Muscle of arm (tissue), 1 donor: ENCODE measurements at regions not wholly inside any gene's neighbourhood (a gene's known extent, or its start where the extent isn't known, plus 50 kb on each side); places are given as distances from the start of the nearest gene placed in this dataset.
A peak's percentile ranks its signal among the peaks of the same experiment; 100 is the strongest.
"Not testable (repeated sequence)": the region's sequence is repeated elsewhere in the genome, so short reads cannot be mapped to it uniquely, and the experiment has no call there.

Source experiments
- DNase-seq: peaks from one replicate; pipeline ENCODE4 v3.0.0-alpha.2; 2013

DNA sequence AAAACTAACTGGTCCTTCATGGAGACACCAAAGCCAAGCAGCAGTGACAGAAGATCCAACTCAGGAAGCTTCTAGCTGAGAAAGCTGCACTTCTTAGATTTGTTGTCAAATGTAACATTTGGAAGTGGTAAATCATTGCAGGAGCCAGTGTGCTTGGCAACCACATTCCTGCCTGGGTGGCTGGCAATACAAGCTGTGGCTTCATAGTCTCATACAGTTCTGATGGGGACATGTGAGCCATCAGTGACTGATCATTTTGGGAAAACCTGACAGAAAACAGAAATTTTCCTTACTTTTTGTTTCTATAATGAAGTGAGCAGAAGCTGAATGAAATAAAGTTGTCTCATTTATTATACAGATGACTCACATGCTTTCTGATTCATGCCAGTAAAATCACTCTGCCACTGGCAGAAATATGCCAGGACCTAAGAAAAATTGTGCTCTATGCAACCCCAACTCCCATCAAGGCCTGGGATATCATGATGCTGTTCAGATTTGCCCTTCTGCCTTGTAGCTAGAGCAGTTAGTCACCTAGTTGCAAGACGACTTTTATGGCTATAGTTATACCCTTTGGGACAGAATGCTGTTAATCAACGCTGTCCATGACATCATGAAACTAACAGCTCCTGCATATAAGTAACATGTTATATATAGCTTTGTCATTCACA is 508.1 kb downstream of the ADCYAP1 start:
- DNase-seq = no peak

DNA sequence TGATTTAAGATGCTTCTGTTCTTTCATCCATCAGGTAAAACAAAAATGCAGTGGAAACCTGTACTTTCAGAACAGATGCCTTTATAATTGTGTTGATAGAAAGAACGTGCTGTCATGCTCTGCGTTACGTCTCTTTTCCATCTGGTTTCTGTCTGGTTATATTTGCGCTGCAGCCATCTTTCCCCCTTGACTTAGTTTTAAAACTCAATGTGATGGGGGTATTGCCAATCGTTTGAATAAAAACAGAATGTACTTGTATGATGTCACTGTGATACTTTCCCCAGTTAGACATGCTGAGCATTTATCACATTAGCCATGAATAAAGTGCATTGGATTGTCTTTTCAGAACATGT is 508.6 kb downstream of the ADCYAP1 start:
- no peak for DNase-seq

DNA sequence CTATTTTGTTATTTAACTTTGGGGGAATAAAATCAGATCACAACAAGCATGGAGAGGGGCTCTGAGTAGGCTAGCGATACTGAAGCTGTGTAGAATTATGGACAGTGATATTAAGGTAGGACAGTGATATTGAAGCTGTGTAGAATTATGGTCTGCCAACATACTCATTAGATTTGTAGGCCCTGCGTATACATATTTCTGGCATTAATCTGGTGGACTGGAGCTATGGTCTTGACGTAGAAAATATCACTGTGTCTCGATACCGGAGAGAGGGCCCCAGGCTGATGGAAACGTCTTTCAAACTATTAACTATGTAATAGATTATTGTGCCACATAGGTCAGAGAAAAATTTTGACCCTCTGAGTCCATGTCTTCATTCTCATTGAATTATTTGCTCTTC is 511.4 kb downstream of the ADCYAP1 start:
- DNase-seq = no peak

DNA sequence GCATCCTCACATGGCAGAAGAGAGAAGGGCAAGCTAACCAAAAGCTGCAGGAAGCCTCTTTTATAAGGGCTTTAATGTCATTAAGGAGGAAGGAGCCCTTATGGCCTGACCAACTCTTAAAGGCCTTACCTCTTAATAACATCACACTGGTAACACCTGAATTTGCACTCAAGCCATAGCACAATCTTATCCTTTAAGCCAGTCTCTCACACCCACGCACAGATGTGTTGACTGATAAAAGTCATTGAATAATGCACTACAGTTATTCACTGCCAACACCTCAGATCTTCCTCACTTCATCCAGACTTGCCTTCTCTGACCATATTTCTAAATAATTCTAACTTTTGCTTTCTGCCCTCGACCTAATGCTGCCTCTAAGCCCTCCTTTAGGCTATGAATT is 516.8 kb downstream of the ADCYAP1 start:
- no peak for DNase-seq

DNA sequence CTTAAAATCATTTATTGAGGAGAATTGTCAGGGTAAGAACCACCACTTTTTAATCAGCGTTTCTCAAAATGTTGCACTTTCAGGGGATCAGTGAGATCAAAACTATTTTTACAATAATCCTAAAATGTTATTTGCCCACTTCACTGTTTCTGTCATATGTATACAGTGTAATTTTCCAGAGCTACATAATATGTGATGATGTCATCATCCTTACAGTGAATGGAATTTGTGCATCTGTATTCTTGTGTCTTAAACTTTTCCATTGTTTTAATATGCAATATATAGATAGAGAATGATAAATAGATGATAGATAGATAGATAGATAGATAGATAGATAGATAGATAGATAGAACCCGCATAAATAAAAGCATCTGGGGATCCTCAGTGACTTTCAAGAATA is 518.0 kb downstream of the ADCYAP1 start:
- no peak for DNase-seq

DNA sequence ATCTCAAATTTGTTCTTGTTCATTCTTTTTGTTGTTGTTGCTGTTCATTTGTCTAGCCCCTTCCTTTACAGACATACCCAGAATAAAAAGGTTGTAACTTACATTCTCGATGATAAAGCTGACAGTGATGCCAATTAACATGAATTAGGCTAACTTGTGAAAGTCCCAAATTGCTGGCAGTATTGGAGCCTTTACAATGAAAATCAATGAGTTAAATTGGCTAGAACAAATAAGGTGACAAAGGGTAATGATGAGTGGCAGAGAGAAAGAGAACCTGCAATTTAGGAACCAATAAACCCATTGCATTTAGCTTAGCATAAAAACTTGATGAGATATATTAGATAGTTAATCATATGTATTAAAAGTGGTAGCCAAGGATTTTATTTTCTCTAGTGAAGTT is 521.0 kb downstream of the ADCYAP1 start:
- DNase-seq = no peak

DNA sequence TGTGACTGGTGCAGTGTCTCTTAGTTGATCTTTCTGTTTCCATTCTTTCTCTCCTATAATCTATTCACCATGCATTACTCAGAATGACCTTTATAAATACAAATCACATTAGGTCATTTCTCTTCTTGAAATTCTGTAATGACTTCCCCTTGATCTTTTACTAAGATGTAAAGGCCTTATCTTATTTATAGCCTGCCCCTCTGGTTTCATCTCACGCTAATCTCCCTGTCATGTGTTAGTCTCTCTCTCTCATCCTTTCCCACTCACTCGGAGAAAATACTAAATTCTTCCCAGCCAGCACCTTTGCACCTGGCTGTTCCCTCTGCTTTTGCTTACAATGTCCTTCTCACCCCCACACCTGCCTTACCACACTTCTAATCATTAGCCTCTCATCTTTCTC is 530.8 kb downstream of the ADCYAP1 start:
- DNase-seq = no peak

DNA sequence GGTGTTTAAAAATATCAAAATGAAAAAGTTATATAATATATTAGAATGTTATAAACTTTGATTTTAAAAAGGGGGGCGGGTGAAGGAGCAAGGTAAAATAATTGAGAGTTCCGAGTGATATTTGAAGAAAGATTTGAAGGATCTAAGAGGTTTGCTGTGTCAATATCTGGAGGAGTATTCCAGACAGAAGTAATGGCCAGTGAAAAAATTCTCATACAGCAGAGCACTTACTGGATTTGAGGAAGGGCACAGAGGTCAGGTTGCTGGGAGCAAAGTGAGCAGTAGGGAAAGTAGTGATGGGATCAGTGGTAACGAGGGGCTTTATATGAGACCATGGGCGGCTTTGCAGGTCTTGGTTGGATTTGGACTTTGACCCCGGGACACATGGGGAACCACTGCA is 531.5 kb downstream of the ADCYAP1 start:
- DNase-seq = no peak

DNA sequence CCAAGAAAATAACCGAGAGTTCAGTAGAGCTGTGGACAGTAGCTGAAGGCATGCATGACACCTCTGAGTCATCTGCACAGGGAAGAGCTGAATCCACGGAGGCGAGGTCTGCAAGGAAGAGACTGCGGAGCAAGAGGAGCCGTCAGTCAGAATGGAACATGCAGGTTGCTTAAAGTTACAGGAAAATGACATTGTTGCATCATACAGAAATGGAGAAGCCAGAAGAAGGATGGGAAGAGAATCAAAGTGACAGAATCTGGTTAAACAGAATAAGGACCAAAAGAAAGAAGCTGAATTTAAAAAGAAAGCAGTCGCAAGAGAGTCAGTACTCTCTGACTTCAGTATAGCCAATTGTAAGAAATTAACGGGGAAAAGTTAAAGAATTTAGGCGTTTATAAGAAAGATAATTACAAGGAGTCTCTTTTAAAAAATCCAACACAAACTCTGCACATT is 533.8 kb downstream of the ADCYAP1 start:
- DNase-seq = peak; percentile 4

DNA sequence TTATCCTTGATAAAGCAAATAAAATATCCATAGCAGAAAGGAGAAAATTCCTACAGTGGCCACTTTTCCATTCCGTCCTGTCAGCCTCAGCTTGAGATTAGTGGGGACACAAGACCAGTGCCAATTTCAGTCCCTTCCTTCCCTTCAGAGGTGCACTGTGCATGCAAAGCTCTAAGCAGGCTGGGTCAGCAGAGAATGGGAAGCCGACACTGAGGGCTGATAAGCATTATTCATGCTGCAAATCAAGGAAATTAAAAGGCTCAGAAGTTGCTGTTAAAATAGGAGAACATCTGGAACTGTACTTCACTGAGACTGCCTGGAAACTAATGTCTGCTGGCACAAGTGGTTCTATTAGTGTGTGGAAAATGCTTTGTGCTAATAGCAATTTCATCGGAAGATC is 534.3 kb downstream of the ADCYAP1 start:
- peak; percentile 56 for DNase-seq

DNA sequence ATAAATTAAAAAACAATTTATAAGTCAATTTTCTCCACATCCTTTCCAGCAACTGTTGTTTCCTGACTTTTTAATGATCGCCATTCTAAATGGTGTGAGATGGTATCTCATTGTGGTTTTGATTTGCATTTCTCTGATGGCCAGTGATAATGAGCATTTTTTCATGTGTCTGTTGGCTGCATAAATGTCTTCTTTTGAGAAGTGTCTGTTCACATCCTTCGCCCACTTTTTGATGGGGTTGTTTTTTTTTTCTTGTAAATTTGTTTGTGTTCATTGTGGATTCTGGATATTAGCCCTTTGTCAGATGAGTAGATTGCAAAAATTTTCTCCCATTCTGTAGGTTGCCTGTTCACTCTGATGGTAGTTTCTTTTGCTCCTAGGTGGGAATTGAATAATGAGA is 539.4 kb downstream of the ADCYAP1 start:
- DNase-seq = not testable (repeated sequence)

DNA sequence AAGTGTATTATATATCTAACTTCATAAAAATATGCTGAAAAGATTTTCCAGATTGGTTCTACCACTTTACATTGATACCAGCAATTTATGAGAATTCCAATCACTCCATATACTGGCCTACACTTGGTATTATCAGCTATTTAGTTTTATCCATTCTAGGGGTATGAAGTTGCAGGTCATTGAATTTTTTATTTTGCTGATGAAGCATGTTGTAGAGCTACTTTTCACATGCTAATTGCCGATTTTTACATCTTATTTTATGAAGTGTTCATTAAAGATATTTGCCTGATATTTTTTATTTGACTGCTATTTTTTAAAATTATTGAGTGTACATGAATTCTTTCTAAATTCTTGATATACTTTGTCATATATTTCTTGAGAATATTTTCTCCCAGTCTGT is 542.1 kb downstream of the ADCYAP1 start:
- DNase-seq = no peak

DNA sequence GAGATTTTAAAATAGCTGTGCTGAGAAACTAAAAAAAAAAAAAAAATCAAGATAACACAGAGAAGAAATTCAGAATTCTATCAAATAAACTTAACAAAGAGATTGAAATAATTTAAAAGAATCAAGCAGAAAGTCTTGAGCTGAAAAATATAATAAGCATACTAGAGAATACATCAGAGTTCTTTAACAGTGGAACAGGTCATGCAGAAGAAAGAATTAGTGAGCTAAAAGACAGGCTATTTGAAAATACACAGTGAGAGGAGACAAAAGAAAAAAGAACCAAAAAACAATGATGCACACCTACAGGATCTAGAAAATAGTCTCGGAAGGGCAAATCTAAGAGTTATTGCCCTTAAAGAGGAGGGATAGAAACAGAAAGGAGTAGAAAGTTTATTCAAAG is 548.1 kb downstream of the ADCYAP1 start:
- DNase-seq = no peak

DNA sequence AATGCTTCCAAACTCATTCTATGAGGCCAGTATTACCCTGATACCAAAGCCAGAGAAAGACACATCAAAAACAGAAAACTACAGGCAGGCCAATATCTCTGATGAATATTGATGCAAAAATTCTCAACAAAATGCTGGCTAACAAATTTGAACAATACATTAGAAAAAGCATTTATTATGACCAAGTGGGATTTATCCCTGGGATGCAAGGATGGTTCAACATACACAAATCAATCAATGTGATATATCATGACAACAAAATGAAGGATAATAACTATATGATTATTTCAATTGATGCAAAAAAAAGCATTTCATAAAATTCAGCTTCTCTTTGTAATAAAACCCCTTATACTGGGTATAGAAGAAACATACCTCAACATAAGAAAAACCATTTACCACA is 550.9 kb downstream of the ADCYAP1 start:
- DNase-seq = no peak

DNA sequence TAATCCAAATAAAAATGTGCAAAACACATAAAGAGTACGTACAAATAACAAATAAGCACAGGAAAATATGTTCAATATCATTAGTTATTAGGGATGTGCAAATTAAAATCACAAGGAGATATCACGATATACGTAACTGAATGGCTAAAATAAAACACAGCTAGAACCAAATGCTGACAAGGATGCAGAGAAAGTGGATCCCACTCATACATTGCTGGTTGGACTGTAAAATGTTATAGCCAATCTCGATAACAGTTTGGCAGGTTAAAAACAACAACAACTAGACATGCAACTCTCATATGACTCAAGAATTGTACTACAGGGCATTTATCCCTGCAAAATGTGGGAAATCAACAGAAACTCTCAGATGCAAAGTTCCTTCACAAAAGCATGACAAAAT is 553.9 kb downstream of the ADCYAP1 start:
- DNase-seq = no peak

DNA sequence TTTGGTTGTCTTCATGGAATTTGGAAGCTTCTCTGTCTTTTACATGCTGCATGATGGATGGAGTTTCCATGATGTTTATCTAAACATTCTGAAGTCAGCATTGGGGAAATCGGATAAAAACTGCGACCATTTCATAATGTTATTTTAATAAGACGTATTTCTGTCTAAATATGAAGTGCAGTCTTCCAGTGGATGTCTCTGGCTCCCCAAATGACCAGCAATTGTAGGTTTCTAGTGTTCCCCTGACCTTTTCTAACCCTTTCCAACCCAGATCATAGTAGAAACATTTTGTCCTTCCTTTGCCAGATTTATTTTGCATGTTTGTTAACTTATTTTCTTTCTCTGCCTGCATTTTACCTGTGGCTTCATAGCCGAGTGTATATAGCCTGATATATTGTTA is 559.3 kb downstream of the ADCYAP1 start:
- DNase-seq = no peak

DNA sequence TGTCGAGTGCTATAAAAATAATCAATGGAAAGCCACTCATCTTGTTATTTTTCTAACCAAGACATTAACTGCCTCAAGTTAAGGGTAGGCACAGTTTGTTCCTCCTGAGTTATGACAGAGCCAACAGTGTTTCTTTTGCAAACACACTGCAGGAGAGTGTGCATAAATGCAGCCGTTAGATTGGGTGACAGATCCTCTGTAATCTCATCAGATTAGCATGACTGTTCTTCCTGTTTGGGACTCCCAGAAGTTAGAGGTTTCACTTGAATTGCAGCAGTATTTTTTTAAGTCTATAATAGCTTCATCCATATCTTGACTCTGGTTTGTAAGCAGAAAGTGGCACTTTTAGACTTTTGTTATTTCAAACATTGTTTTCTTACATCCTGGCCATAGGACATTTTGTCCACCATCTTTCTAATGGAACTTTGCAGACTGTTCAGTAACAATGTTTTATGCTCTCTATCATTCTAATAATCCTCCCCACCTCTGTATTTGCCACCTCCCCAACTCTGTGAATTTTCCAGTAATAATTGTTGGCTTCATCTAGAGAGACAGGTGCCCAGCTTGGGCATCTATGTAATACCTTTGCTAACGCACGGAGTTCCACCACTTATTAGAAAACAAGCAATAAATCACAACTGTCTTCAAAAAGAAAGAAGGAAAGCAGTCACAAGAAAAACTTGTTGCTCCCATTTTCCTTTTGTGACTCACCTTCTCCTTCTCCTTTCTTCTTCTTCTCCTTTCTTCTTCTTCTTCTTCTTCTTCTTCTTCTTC is 560.0 kb downstream of the ADCYAP1 start:
- DNase-seq = no peak

DNA sequence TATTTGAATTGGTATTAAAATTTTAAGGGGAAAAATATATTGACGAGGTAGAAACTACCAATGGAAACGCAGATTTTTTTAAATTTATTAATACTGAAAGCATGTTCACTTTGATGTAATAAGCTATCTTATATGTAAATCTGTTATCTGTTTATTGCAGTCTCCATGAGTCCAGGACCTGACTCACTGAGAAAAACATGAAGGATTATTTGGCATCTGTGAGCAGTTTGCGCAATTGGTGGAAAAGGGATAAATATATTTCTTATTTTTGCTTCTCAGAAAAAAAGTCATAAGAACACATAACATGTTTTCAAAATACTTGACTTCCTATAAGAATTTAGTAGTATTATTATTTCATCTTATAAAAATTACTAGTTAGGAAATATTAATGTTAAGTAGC is 561.4 kb downstream of the ADCYAP1 start:
- DNase-seq = no peak

DNA sequence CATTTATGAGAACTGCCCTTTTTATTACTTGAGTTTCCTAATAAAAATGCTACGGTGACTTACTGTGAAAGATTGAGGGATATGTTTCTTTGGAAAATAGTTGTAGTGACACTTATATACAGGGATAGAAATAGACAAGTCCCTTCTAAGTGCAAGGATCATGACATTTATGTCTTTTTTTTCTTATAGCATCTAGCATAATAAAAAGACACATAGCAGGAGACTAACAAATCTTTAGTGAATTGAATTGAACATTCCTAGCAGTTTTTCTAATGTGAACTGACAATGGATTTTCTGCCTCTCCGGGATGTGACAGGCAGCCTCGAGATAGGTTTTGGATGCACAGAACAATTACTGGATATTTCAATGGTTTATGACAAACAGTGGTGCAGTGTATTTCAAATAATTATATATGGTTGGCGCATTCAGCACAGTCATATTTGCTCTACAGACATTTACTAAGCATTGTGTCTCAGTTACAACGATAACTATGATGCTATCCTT is 562.8 kb downstream of the ADCYAP1 start:
- no peak for DNase-seq

DNA sequence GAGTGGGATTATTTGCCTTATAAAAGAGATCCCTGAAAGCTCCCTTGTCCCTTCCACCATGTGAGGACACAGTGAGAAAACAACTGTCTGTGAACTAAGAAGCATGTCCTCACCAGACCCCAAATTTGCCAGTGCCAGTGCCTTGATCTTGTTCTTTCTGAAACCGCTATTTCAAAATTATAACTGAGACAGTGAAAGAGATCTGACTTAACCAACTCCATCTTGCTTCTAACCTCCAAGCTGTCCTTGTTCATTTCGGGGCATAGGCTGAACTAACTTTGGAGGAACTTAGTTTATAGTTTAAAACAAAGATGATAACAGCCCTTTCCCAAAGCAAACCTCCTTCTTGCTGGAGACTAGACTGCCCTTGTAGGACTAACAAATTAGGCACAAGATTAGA is 563.9 kb downstream of the ADCYAP1 start:
- no peak for DNase-seq

DNA sequence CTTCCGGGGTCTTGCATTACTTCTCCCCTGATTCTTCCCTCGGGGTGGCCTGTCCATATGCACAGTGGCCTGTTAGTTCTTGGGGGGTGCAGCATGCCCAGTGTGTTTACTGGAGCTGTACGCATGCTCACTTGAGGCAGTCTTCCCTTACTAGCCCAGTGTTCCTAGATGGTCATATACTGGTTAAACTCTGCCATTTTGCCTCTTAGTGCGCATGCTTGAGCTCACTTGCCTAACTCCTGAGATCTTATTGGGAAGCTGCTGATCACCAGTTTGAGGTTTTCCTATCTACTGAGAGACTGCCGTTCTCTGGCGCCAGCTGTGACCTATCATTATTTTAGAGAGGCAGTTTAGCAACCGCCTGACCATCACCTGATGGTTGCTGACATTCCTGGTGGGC is 571.2 kb downstream of the ADCYAP1 start:
- no peak for DNase-seq

DNA sequence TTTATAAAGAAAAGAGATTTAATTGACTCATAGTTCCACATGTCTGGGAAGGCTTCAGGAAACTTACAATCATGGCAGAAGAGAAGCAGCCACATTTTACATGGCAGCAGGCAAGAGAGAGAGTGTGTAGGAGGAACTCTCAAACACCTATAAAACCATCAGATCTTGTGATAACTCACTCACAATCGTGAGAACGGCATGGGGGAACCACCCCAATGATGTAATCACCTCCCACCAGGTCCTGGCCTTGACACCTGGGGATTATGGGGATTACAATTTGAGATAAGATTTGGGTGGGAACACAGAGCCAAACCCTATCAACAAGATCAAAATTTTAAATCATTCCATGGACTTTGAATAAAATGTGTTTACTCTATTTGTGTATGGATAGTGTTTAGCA is 575.6 kb downstream of the ADCYAP1 start:
- no peak for DNase-seq

DNA sequence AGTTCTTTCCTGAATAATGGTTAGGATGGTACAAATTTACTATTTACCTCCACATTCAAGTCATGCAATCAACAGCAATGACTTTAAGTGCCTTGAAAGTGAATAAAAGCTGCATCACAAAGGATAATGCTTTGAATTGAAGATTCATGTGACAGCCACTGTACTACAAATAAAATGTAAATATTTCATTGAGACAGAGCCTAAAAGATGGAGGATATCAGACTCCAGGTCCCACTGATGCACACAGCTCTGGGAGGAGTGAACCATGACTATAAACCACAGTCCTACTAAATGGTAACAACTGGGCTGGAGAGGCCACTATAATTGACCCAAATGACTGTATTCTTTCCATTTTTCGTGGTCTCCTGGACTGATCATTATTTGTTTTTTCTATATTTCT is 576.9 kb downstream of the ADCYAP1 start:
- no peak for DNase-seq

DNA sequence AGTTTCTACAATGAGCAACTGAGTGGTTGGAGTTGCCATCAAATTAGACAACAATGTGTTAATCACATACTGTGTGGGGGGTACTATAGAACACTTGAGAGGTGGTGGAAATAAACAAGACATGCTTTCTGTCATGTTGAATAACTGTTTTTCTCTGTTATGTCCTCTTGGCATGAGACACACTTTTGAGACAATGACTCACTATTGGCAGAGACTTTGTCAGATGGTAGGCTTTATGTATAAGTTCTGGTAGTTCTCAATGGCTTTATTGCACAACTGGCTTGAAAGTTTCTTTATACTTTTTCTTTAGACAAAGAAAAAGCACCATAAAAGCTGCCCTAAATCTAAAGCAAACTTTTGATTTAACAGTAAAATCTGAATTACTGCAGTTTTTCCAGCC is 578.7 kb downstream of the ADCYAP1 start:
- no peak for DNase-seq
